ENCODE measurements at regions not wholly inside any gene's neighbourhood (a gene's known extent, or its start where the extent isn't known, plus 50 kb on each side); places are given as distances from the start of the nearest gene placed in this dataset.

DNA sequence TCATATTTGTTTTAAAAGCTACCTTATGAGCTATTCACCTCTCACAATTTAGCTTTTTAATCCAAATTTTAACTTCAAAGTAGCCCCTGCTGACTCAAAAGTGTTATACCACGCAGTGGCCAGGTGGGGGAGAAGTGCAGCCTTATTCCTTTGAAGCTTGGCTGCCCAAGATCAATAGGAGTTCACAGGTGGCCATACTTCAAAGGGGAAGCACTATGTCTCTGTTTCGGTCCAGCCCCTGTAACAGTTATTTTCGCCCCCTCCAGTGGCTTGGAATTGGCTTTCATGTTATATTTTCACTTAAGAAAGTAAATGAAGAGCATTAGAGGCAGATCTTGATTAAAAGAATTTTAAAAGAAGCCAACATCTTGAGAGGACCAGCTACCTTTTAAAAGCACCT is 608.4 kb downstream of the EPHA7 start:
- no peak for DNase-seq

DNA sequence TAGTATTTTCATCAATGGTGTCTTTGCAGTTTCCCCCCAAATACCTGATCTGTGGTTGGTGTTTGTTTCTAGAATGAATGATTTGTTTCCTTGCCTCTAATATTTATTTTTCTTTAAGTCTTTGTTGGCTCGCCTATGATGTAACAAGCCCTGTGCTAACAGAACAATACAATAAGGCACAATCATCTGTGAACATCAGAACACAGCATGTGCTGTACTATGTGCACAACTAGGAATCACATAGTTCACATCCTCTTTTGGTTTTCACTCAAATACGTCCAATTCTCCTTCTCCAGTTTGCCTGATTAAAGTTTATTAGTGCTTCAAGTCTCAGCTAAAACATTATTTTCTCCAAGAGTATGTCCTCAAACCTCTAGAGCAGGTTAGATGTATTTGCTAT is 613.1 kb downstream of the EPHA7 start:
- no peak for DNase-seq

DNA sequence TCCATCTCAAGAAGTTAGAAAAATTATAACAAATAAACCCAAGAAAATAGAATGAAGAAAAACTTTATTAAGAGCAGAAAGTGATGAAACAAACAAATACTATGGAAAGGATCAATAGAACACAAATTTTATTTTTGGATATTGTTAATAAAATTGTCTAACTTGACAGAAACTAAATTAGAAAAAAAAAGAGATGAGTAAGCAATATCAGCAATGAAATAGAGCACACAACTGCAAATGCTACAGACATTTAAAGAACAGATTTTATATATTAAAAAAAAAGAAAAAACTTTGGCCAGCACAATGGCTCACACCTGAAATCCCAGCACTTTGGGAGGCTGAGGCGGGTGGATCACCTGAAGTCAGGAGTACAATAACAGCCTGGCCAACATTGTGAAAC is 628.0 kb downstream of the EPHA7 start:
- DNase-seq = no peak

DNA sequence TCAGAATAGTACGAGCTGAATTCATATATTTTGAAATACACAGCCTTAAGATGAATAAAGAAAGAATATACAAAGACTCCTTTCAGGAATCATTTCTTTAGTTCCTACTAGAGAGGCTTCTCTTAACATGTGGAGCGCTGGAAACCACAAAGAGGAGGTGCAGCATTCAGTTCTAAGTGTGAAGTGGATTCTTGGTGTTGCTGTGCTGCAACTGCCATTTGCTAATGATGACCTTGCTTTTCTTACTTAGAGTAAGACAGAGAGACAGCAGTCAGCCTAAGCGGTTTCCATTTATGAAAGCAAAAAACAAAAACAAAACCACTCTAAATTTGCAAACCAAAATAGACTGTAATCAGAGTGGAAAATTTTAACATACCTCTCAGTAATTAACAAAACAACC is 629.0 kb downstream of the EPHA7 start:
- no peak for DNase-seq

DNA sequence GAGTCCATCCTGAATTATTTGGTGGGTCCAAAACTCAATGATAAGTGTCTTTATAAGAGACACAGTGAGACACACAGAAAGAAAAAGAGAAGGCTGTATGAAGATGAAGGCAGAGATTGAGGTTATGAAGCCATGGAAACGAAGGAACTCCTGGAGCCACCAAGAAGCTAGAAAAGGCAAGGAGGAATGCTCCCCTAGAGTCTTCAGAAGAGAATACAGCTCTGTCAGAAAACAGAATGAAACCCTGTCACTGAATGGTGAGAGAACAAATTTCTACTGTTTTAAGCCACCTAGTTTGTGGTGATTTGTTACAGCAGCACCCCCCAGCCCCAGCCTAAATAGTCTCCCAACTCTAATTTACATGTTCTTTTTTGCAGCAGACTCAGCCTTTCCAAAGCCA is 635.1 kb downstream of the EPHA7 start:
- no peak for DNase-seq

DNA sequence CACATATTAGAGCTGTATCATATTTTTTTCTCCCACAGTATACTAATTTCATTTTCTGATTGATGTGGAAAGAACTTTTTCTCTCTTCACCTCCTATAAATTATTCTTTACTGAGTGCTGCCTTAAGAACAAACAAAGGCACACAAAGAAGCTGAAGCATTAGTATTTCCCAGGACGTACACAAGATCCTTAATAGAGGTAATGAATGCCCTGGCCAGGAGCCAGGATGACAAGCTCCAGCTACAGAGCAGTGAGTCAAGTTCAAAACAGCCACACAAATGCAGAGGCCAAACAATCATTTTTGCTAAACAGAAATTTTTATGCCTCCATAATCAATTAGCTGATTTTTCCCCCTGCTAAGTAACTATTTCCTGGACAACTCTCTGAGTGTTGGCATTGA is 639.6 kb downstream of the EPHA7 start:
- DNase-seq = no peak

DNA sequence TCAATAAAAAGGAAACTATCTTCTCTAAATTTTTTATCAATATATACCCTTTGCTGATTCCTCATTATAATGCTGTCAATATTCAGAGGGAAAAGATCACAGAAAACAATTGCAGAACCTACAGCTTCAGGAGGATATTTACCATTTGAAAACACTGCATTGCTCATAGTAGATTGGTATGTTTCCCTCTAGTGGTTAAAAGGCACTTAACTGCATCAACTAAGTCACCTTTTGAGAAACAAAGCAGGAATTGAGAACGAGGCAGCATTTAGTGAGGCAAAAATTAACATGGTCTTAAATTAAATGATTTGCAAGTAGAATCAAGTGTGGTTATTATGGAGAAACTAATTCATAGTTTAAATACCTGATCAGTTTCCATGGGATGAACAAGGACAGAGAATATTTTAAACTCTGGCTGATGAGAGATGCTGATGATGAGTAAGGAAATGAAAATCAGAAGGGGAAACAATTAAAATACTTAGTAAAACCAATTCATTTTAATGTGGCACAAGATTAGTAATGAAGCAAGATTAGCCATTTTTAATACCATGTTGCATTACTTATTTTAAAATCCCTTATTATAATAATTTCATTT is 642.1 kb downstream of the EPHA7 start:
- DNase-seq = no peak

GRCh38 chr6:92770540-92770939 is 648.8 kb downstream of the EPHA7 start:
- DNase-seq = no peak

GRCh38 chr6:92767101-92767500 is 652.3 kb downstream of the EPHA7 start:
- DNase-seq = no peak

- no peak for DNase-seq
These were observed 655.7 kb downstream of the EPHA7 start for GRCh38 chr6:92763680-92764079.

DNA sequence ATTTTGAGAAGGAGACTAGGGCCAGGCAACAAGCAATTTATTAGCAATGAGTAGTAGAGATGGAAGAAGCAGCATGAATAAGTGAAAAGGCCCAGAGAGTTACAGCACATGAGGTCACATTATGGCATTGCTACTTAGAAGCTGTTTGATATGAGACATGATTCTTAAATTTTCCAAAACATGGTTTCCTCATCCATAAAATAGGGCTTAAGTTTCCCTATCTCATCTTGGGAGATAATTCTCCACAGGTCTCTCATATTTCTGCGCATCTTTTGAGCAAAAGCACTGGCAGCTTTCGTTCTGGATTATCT is 656.1 kb downstream of the EPHA7 start:
- no peak for DNase-seq

GRCh38 chr6:92762443-92763273 is 656.7 kb downstream of the EPHA7 start:
- no peak for DNase-seq

DNA sequence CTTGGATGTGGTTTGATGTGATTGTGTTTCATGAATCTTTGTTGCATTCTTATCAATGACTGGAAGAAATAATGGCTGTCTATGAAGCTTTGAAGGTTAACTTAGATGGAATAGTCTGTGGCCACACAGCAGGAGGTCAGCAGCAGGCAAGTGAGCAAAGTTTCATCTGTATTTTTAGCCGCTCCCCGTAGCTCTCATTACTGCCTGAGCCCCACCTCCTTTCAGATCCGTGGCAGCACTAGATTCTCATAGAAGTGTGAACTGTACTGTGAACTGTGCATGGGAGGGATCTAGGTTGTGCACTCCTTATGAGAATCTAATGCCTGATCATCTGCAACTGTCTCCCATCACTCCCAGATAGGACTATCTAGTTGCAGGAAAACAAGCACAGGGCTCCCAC is 660.2 kb downstream of the EPHA7 start:
- no peak for DNase-seq

DNA sequence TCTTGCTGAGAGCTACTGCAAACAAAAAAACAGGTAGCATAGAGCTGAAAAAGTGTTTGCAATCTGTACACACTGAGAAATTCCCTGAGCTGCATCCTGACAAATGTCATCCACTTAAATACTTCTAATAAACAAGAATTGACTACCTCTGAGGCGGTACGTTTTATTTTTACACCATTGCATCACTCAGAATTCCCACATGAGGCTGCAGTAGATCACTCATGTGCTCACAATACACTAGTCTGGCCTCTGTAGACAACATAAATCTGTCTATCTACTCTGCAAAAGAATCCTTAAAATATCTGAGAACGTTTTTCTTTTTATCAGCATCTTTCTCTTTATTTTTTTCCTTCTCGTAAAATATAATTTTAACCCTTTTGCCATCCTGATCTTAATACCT is 661.4 kb downstream of the EPHA7 start:
- DNase-seq = no peak

DNA sequence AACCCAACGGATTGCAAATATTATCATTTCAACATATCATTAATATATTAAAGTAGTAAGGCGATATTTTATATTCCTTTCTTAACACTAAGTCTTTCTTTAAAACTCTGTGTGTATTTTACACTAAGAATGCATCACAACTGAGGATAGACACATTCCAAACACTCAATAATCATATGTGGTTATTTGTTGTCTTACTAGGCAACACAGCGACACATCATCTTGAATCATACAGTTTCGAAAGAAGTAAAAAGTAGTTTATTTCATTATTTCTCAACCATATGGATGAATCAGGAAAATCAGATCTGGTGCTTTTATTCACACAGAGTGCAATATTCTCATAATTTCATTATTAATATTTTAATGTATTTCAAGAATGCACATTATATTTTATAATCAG is 662.4 kb downstream of the EPHA7 start:
- no peak for DNase-seq

- DNase-seq = no peak
These were observed 665.4 kb downstream of the EPHA7 start for GRCh38 chr6:92753956-92754355.

- DNase-seq = no peak
These were observed 667.2 kb downstream of the EPHA7 start for GRCh38 chr6:92752114-92752513.

DNA sequence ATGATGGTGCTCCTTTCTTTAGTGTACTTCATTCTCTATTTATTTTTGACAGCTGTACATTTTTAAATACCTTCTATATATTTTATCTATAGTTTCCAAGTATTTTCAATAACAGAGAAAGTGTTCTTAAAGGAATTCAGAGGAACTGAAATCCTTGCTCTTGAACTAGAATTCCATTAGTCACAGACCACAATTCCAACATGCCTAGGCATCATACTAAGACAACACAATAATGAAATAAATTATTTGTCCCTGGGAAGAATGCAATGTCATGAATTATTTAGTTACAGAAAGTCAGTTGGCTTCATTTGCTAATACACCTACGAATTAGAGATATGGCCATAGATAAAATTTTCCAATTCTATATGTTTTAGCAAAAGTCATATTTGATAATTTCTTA is 671.2 kb downstream of the EPHA7 start:
- no peak for DNase-seq

GRCh38 chr6:92737983-92738382 is 681.4 kb downstream of the EPHA7 start:
- no peak for DNase-seq

- no peak for DNase-seq
These were observed 695.9 kb downstream of the EPHA7 start for GRCh38 chr6:92723390-92723931.

- DNase-seq = no peak
These were observed 699.6 kb downstream of the EPHA7 start for GRCh38 chr6:92719773-92720172.

- no peak for DNase-seq
These were observed 702.7 kb downstream of the EPHA7 start for GRCh38 chr6:92716638-92717037.

- no peak for DNase-seq
These were observed 703.4 kb downstream of the EPHA7 start for GRCh38 chr6:92715991-92716390.

- DNase-seq = no peak
These were observed 705.0 kb downstream of the EPHA7 start for GRCh38 chr6:92714346-92714745.

GRCh38 chr6:92710048-92710447 is 709.3 kb downstream of the EPHA7 start:
- DNase-seq = no peak

All from activated naive CD4-positive, alpha-beta T cell treated with anti-CD3 and anti-CD28 coated beads, Interleukin-2, amount 50 U/mL, for 16 hours (primary cell).